ENCODE measurements at regions not wholly inside any gene's neighbourhood (a gene's known extent, or its start where the extent isn't known, plus 50 kb on each side); places are given as distances from the start of the nearest gene placed in this dataset.

DNA sequence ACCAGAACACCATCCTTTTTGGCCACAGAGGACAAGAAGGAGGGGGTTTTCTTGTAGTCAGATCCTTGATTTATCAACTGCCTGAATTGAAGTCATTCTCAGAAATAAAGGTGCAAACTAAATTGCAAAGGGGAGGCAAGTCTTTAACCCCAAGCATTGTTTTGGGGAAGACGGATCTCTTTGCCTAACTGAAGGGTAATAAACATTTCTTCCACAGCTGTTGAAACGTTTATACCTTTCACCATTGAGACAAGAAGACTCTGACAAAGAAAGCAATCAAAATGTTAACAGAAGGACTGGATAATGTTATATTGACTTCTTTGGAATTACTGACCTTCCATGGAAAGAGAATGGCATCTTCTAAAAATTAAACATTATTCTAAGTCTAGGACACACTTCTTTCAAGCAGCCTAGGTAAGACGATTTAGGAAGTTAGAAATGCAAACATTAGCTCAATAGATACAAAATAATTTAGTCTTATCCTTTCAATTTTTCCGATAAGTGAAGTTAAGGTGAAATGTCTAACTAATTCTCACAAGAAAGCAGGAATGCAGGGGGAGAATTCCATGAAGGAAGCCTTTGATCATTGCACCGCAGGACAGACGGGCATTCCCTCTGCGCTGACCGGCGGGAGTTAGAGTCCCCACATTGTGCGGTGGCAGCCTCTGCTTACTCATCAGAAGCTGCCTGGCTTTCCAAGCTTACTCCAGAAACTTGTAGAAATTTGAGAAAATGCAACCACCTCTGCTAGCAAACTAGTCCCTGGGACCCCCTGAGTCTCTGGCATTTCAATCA, 69.4 kb upstream of the COPS8 start:
- no peak for DNase-seq

DNA sequence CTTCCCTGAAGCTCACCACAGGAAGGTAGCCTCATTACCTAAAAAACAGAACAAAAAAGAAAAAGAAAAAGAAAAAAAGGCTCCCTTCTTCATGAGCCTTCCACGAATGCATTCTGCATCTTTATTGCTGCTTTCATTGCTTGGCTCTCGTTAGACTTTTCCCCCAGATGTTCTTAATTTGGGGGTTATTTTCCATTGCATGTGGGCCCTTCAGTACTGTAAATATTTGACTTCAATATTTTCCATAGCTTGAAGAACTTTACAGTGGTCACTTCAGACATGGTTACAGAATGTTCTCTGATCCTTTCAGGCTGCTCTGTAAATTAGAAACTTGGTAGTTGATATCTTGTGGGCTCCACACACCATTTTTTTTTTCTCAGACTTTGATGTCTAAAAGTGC, 65.6 kb upstream of the COPS8 start:
- DNase-seq = no peak

DNA sequence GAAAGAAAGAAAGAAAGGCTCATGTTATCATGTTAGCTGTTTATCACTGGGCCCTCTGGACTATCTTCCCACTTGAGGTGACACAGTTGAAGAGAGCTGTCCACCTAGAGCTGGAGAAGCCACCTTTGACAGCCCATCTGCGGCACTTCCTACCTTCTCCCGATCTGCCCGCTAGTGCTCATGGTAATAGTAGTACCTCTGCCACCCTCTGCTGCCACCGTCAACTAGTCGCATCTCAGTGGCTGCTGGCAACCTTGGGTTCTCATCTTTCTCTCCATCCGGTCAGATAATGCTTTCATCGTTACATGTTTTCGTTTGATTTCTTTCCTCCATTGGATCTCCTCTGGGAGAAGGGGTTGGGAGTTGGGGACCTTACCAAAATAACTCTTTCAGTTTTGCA, 63.2 kb upstream of the COPS8 start:
- DNase-seq = no peak

DNA sequence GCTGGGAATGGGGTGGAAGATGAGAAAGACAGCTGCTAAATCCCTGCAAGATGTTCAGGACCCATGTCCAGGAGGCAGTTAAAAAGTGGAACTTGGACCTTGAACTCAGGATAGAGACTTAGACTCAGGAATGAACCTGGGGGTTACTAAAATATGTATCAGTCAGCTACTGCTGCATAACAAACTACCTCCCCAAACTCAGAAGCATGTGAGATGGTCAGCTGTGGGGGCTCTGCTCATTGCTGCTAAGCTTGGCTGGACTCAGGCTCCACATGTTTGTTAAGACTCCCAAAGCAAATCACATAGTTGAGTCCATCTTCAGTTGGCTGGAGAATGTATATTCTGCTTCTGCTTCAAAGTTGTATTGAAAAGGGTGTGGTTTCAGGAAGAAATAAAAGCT, 61.4 kb upstream of the COPS8 start:
- DNase-seq = no peak

GRCh38 chr2:237025090-237025865, 60.4 kb upstream of the COPS8 start:
- DNase-seq = no peak

- peak; percentile 17 for DNase-seq
These were observed 58.5 kb upstream of the COPS8 start for GRCh38 chr2:237026981-237027711.

GRCh38 chr2:237027712-237028029, 58.0 kb upstream of the COPS8 start:
- DNase-seq = no peak

DNA sequence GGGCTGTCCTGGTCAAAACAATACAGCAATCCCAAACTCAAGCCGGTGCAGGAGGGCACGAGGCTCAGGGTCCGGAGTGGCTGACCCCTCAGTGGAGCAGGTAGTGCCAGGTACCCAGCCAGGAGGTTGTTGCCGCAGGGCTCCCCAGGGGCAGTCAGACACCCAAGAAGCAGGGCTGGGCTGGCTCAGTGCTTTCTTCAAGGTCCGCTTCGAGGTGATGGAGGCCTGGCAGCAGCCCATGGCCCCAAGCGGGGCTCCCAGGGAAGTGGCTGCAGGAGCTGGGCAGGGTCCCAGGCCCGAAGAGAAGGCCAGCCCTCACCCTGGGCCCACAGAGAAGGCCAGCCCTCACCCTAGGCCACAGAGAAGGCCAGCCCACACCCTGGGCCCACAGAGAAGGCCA, 55.3 kb upstream of the COPS8 start:
- DNase-seq = no peak

DNA sequence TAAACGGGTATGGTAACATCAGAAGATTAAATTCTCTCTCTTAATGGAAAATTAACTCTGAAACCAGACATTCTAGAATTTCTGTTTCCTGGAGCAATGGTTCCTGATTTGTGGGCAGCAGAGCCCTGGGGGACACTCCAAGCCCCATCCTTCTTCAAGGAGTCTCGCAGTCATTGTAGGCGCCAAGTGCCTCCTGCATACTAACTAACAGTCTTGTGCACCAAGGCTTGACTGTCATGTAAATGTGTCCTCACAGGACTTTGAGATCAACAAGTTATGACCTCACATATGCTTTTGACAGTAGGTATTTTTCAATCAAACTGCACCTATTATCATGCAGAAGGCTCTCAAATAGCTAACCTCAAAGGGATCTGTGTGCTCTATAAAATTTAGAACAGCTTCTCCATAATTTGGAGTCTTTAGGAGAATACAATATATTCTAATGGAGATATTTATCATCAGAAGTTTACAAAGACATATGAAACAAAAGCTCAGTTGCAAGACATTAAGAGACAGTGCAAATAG, 52.1 kb upstream of the COPS8 start:
- no peak for DNase-seq

- DNase-seq = no peak
These were observed 49.8 kb upstream of the COPS8 start for GRCh38 chr2:237035781-237036475.

All from effector CD4-positive, alpha-beta T cell (primary cell).